Natural killer cell treated with Interleukin-12 subunit alpha and Interleukin-12 subunit beta and Interleukin-15 and Interleukin-18, amount 100 ng/mL, for 72 hours (primary cell): ENCODE measurements at regions not wholly inside any gene's neighbourhood (a gene's known extent, or its start where the extent isn't known, plus 50 kb on each side); places are given as distances from the start of the nearest gene placed in this dataset.

Experiments used
- ATAC-seq, 2 donors: fragments of 150-1000 bp; cut with Tn5 transposase in 1 of 2; sonication (Bioruptor Pico), chemical (Tn5 transposase) in 1 of 2; 2 replicates each; pipeline ENCODE4 v1.10.0; 2021
- DNase-seq: peaks from one replicate; pipeline ENCODE4 v3.0.0; 2022; ENCODE audit warnings: low spot score
- H3K27ac Mint-ChIP-seq, 2 donors: 1 replicate in 1 of 2; 2 replicates in 1 of 2; pipeline ENCODE4 v1.8.0; 2022; ENCODE audit warnings: mixed read lengths in 2 of 2, mild to moderate bottlenecking in 1 of 2, moderate library complexity in 1 of 2
- H3K27me3 Mint-ChIP-seq, 2 donors: 1 replicate in 1 of 2; 2 replicates in 1 of 2; pipeline ENCODE4 v1.8.0; 2022; ENCODE audit warnings: mixed read lengths in 2 of 2
- H3K36me3 Mint-ChIP-seq: one replicate; pipeline ENCODE4 v1.8.0; 2022; ENCODE audit warnings: mixed read lengths
- H3K4me1 Mint-ChIP-seq, 2 donors: 1 replicate in 1 of 2; 2 replicates in 1 of 2; pipeline ENCODE4 v1.8.0; 2022; ENCODE audit warnings: low read depth in 2 of 2, mixed read lengths in 2 of 2, mild to moderate bottlenecking in 1 of 2
- H3K4me3 Mint-ChIP-seq: one replicate; pipeline ENCODE4 v1.8.0; 2022; ENCODE audit warnings: mixed read lengths
- H3K9me3 Mint-ChIP-seq: 2 replicates; pipeline ENCODE4 v1.8.0; 2022; ENCODE audit warnings: mixed read lengths

DNA sequence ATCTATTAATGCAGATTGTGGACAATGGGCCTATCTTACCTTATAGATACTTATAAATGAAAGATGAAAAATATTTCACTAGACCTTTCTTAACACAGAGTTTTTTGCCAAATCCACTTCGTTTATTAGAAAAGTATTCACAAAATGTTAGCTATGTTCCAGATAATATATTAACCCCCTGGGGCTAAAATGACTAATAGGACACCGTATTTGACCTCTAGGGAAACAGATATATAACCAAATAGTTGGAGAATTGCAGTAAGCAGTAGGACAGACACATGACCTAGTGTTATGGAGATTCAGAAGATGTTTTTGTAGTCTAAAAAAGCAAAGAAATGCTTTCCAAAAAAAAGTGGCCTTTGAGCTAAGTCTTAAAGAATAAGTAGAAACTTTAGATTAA lies 106.9 kb downstream of the SEC16B start:
- Mint-ChIP-seq H3K27ac (no peak overlapping the region), H3K36me3 (no peaks in the 10 kb centered on the region), H3K4me3 (no peak overlapping the region), H3K27me3 (no peaks in the 10 kb centered on the region), H3K4me1 (no peaks in the 10 kb centered on the region), H3K9me3 (peaks cover 15% of the 10 kb centered on the region)
- ATAC-seq (no peak), DNase-seq (no peak)

DNA sequence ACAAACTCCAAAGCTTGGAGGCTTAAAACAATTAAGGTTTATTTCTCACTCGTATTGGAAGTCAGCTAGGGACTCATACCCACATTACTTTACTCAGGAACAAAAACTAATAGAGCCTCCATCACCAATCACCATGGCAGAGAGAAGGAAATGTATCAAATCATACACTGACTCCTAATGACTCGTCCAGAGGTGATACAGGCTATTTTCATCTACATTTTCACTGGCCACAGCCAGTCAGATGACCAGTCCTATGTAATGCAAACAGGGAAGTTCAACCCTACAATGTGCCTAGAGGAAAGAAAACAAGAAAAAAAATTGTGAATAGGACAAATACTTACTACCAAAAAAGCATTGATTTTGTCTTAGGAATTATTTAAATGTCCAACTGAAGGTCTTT lies 110.3 kb downstream of the SEC16B start:
- H3K27ac Mint-ChIP-seq, result no peak overlapping the region
- DNase-seq (no peak), ATAC-seq (no peak)
- no peaks in the 10 kb centered on the region for H3K4me1 Mint-ChIP-seq
- peaks cover 17% of the 10 kb centered on the region for H3K9me3 Mint-ChIP-seq
- no peaks in the 10 kb centered on the region for H3K27me3 Mint-ChIP-seq
- no peaks in the 10 kb centered on the region for H3K36me3 Mint-ChIP-seq
- no peak overlapping the region for H3K4me3 Mint-ChIP-seq

DNA sequence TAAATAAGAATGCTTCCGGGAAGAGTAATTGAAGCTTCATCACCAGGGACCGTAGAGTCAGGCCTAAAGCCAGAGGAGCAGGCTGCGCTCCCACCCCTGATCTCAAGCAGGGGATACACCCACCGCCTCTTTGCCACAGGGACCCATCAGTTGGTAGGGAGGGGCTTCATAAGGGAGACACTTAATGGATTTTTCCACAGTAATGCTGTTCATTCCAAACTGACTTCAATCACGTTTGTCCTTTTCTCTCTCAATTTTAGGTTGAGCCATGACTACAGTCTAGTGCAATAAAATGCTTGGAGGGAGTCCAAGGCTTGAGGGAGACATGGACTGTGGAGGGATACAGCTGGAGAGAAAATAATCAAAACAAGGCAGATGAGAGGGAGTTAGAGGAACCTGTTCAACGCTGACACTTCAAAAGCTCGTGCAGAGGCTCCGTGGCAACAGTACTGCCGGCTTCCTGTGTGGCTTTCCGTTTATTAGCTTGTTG lies 111.5 kb downstream of the SEC16B start:
- H3K4me3 Mint-ChIP-seq, result no peak overlapping the region
- no peak for DNase-seq
- no peaks in the 10 kb centered on the region for H3K4me1 Mint-ChIP-seq
- H3K36me3 Mint-ChIP-seq, result no peaks in the 10 kb centered on the region
- H3K9me3 Mint-ChIP-seq, result peaks cover 25% of the 10 kb centered on the region
- H3K27me3 Mint-ChIP-seq, result no peaks in the 10 kb centered on the region
- no peak for ATAC-seq
- no peak overlapping the region for H3K27ac Mint-ChIP-seq

DNA sequence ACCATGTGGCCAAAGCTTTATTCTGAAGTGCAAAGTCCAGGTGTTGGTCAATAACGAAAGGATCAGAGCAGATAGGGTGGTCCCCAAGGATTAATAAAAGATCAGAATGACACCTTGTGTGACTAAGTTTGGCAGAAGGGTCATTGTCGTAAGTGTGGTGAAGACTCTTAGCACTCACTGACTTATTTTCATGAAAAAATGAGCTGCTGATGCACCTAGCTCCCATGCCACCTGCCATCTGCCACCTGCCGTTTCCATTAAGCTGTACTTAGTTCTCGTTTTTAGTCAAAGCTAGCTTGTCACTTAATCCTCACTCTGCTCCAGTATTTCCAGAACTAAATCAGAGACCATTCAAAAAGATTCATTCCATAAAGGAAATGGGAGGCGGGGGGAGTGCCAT lies 112.6 kb downstream of the SEC16B start:
- H3K36me3 Mint-ChIP-seq, result no peaks in the 10 kb centered on the region
- peaks cover 26% of the 10 kb centered on the region for H3K9me3 Mint-ChIP-seq
- no peaks in the 10 kb centered on the region for H3K4me1 Mint-ChIP-seq
- DNase-seq (no peak), ATAC-seq (no peak)
- no peaks in the 10 kb centered on the region for H3K27me3 Mint-ChIP-seq
- H3K27ac Mint-ChIP-seq, result no peak overlapping the region
- H3K4me3 Mint-ChIP-seq, result no peak overlapping the region

- no peak overlapping the region for H3K27ac Mint-ChIP-seq
- H3K27me3 Mint-ChIP-seq, result no peaks in the 10 kb centered on the region
- H3K4me1 Mint-ChIP-seq, result no peaks in the 10 kb centered on the region
- no peak for DNase-seq
- no peak overlapping the region for H3K4me3 Mint-ChIP-seq
- H3K9me3 Mint-ChIP-seq, result peaks cover 15% of the 10 kb centered on the region
- H3K36me3 Mint-ChIP-seq, result no peaks in the 10 kb centered on the region
- ATAC-seq, result no peak
These were observed 114.9 kb downstream of the SEC16B start for GRCh38 chr1:177854951-177855350.

DNA sequence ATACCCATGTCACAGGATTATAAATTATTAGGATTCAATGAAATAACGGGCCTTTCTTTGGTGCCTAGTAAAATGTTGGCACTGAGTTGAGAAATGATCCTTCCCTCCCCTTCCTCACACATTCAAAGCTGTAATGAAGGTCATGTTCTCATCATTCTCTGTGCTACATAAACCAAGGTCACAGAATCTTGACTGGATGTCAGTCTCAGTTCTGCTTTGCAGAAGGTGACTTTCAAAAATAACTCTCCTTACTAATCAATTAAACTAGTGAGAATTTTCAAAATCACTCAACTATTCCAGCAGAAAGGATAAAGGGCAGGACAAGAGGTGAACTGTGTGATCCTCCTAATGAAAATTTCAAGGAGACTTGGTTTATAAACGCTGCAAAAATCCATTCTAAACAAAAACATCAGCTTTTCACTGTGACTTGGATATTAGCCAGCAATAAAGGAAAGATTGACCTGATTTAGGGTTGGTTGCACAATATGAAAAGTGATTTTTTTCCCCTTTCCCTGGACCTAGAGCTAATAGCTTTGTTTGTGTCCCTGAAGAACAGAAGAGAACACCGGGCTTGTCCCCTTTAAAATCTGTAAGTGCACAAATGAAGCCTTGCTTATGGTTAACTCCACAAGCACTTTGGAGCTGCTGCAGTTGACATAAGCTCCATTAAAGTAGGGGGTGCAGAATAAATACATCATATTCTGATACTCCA lies 120.1 kb downstream of the SEC16B start:
- no peaks in the 10 kb centered on the region for H3K36me3 Mint-ChIP-seq
- H3K4me3 Mint-ChIP-seq, result no peak overlapping the region
- DNase-seq (no peak), ATAC-seq (no peak)
- H3K4me1 Mint-ChIP-seq, result no peaks in the 10 kb centered on the region
- H3K9me3 Mint-ChIP-seq, result peaks cover 27% of the 10 kb centered on the region
- H3K27me3 Mint-ChIP-seq, result no peaks in the 10 kb centered on the region
- H3K27ac Mint-ChIP-seq, result no peak overlapping the region

GRCh38 chr1:177849130-177849529 lies 120.7 kb downstream of the SEC16B start:
- Mint-ChIP-seq H3K4me3 (no peak overlapping the region), H3K27ac (no peak overlapping the region), H3K4me1 (no peaks in the 10 kb centered on the region), H3K36me3 (no peaks in the 10 kb centered on the region), H3K27me3 (no peaks in the 10 kb centered on the region), H3K9me3 (peaks cover 26% of the 10 kb centered on the region)
- ATAC-seq (no peak), DNase-seq (no peak)

GRCh38 chr1:177848577-177848976 lies 121.3 kb downstream of the SEC16B start:
- no peaks in the 10 kb centered on the region for H3K27me3 Mint-ChIP-seq
- no peaks in the 10 kb centered on the region for H3K36me3 Mint-ChIP-seq
- H3K9me3 Mint-ChIP-seq, result peaks cover 20% of the 10 kb centered on the region
- no peak overlapping the region for H3K27ac Mint-ChIP-seq
- H3K4me3 Mint-ChIP-seq, result no peak overlapping the region
- ATAC-seq (no peak), DNase-seq (no peak)
- H3K4me1 Mint-ChIP-seq, result no peaks in the 10 kb centered on the region

- Mint-ChIP-seq H3K36me3 (no peaks in the 10 kb centered on the region), H3K27ac (no peak overlapping the region), H3K4me1 (no peaks in the 10 kb centered on the region), H3K9me3 (peaks cover 16% of the 10 kb centered on the region), H3K4me3 (no peak overlapping the region), H3K27me3 (no peaks in the 10 kb centered on the region)
- DNase-seq, result no peak
- no peak for ATAC-seq
These were observed 122.0 kb downstream of the SEC16B start for GRCh38 chr1:177847843-177848242.

DNA sequence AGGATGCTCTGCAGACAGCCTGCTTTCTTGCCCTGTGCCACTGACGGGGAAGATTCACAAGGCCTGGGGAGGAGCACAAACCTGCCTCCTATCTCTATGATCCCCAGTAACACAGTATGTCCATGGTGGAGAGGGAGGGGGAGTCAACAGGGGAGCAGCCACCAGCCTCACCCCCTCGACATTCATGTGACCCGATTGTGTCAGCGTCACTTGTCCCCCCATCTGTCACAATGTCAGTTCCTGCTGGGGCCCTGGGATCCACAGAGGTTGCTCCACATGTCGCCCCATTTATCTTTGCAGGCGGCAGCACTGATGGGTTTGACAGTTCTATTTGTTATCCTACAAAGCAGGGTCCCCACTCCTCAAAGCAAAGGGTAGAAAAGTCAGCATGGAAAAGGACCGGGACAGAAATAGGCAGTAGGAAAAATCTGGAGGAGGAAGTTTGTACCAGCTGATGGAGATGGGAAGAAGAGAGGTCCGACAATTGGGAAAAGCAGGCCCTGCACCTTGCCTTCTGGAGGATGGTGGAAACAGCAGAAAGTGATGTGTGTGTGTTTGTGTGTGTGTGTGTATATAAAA lies 130.9 kb downstream of the SEC16B start:
- Mint-ChIP-seq H3K9me3 (peaks cover 16% of the 10 kb centered on the region), H3K27ac (no peak overlapping the region), H3K36me3 (no peaks in the 10 kb centered on the region), H3K4me3 (no peak overlapping the region), H3K27me3 (no peaks in the 10 kb centered on the region), H3K4me1 (no peaks in the 10 kb centered on the region)
- DNase-seq (no peak), ATAC-seq (no peak)

DNA sequence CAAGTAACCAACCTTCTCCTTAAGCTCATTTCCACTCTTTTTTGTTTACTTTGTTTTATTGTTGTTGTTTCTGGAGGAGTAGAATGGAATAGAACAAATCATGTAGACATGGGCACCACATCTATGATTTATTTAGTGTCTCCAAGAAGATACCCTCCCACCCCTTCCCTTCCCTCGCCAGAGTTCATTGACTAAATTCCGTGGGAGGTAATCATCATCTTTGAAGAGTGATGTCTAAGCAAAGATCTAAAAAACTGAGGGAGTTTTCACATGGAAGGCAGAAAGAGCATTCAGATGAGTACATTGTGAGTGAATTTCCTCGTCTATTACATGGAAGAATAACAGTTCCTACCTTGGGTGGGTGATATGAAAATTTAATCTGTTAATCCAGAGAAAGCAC lies 136.2 kb downstream of the SEC16B start:
- H3K27me3 Mint-ChIP-seq, result no peaks in the 10 kb centered on the region
- peaks cover 18% of the 10 kb centered on the region for H3K9me3 Mint-ChIP-seq
- no peak overlapping the region for H3K27ac Mint-ChIP-seq
- H3K4me1 Mint-ChIP-seq, result no peaks in the 10 kb centered on the region
- ATAC-seq (no peak), DNase-seq (no peak)
- H3K36me3 Mint-ChIP-seq, result no peaks in the 10 kb centered on the region
- H3K4me3 Mint-ChIP-seq, result no peak overlapping the region

DNA sequence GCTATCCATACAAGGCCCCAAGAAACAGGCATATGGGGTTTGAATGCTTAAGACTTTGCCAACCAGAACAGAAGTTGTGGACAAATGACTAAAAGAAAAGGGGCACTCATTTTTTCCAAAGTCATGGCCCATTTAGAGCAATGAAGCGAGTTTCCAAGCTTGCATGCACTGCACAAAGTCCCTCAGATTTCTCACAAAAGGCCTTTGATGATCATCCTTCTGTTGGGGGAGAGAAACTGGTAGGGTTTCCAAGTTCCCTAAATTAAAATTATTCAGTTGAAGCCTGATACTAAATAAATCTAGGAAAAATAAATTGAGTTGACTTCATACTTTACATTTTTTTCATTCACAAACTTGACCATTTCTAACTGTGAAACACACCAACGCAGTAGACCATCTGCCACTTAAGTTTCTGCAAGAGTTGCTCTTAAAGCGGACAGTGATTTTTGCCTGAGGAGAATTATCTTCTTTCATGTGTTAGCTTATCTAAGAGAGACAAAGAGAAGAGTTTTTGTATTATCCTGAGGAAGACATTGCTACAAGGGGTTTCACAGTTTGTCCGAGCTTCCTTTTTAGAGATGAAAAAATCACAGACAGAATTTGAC lies 139.2 kb downstream of the SEC16B start:
- Mint-ChIP-seq H3K4me3 (no peak overlapping the region), H3K27ac (no peak overlapping the region), H3K27me3 (no peaks in the 10 kb centered on the region), H3K4me1 (no peaks in the 10 kb centered on the region), H3K9me3 (peaks cover 11% of the 10 kb centered on the region), H3K36me3 (no peaks in the 10 kb centered on the region)
- no peak for ATAC-seq
- DNase-seq, result no peak

DNA sequence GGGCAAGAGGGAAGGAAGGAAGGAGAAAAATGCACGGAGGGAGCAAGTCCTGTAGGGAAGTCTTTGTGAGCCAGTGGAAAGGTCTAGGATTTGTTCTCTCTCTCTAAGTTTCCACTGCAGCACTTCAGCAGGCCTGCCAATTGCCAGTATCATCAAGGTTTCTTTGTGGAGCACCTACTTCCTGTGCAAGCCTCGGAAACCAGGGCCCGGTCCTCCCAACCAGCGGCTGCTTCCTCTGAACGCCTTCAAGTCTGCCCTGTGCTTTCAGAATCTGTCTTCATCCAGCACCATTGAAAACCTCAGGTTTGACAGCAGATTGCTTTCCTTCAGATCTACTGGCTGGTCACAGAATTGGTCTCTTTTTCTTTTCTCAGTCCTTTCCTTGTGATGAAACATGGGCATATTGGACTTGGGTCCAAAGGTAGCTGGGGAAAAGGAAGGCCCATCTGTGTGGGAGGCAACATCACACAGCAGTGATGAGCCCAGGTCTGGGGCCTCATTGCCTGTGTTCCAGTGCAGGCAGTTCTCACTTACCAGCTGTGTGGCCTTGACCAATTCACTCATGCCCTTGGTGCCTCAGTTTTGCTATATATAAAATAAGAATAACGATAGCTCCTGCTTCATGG lies 144.5 kb downstream of the SEC16B start:
- no peaks in the 10 kb centered on the region for H3K36me3 Mint-ChIP-seq
- ATAC-seq (no peak), DNase-seq (no peak)
- no peaks in the 10 kb centered on the region for H3K4me1 Mint-ChIP-seq
- no peak overlapping the region for H3K27ac Mint-ChIP-seq
- H3K27me3 Mint-ChIP-seq, result no peaks in the 10 kb centered on the region
- H3K9me3 Mint-ChIP-seq, result peaks cover 7% of the 10 kb centered on the region
- no peak overlapping the region for H3K4me3 Mint-ChIP-seq

GRCh38 chr1:177824508-177824982 lies 145.3 kb downstream of the SEC16B start:
- Mint-ChIP-seq H3K4me3 (no peak overlapping the region), H3K4me1 (no peaks in the 10 kb centered on the region)
- no peak for ATAC-seq

More at GRCh38 chr1:177824508-177824982, 145.3 kb downstream of the SEC16B start:
- DNase-seq, result no peak
- no peaks in the 10 kb centered on the region for H3K27me3 Mint-ChIP-seq
- peaks cover 8% of the 10 kb centered on the region for H3K9me3 Mint-ChIP-seq
- H3K27ac Mint-ChIP-seq, result no peak overlapping the region
- H3K36me3 Mint-ChIP-seq, result no peaks in the 10 kb centered on the region
